HCT116 (cell line): ENCODE measurements at regions not wholly inside any gene's neighbourhood (a gene's known extent, or its start where the extent isn't known, plus 50 kb on each side); places are given as distances from the start of the nearest gene placed in this dataset.
A peak's percentile ranks its signal among the peaks of the same experiment; 100 is the strongest.

Experiments
- ATAC-seq: fragments of 200-7000 bp; cut with Tn5 transposase; 2 replicates; pipeline ENCODE4 v1.9.1; 2020; ENCODE audit warnings: mild to moderate bottlenecking, moderate library complexity
- BruUV-seq: library from RNA; stranded (reverse); fragments of 400-500 nt; replicated peaks from 2 replicates; lab custom pipeline; 2021; lab: Mats Ljungman, UMichigan
- CTCF ChIA-PET: fragments of 300-600 bp; sonication (Branson Sonifier 250); formaldehyde crosslinking; loops from one replicate; lab custom pipeline; 2021; ENCODE audit warnings: antibody characterized with exemption; lab: Charles Lee
- POLR2A ChIA-PET: fragments of 300-600, 350-600 bp; sonication (Branson Sonifier 250); formaldehyde crosslinking; loops from one replicate; lab custom pipeline; 2021; ENCODE audit warnings: antibody characterized with exemption; lab: Charles Lee
- RAD21 ChIA-PET, 2 experiments: fragments of 300-600 bp; sonication (Branson Sonifier 250); formaldehyde crosslinking; loops; one replicate each; lab custom pipeline; 2023; ENCODE audit warnings: low total read pairs in 2 of 2; ENCODE audit not compliant: uncharacterized antibody in 2 of 2, unreplicated experiment in 2 of 2, low non-redundant PET in 1 of 2; lab: Charles Lee
- DNase-seq: peaks from one replicate; pipeline ENCODE4 v3.0.0-alpha.2; 2010; ENCODE audit warnings: low read depth, low spot score
- H2AFZ ChIP-seq: fragments of 200-600 bp; shearing (Covaris generic), sonication (generic); 2 replicates; pipeline ENCODE4 v1.6.1; 2017; ENCODE audit warnings: low read depth, mixed run types, mixed read lengths, antibody characterized with exemption, low read length; ENCODE audit not compliant: poor library complexity, severe bottlenecking
- H3K27ac ChIP-seq: 2 replicates; pipeline ENCODE4 v1.5.1; 2012; ENCODE audit warnings: low read depth, low read length
- H3K27me3 ChIP-seq: fragments of 200-600 bp; sonication (generic); 2 replicates; pipeline ENCODE4 v1.6.1; 2016; ENCODE audit warnings: mixed run types, low read length, mixed read lengths; ENCODE audit not compliant: insufficient read depth
- H3K36me3 ChIP-seq, 2 experiments: fragments of 200-500 bp in 1 of 2; fragments of 200-600 bp in 1 of 2; sonication (Bioruptor generic) in 1 of 2; sonication (generic) in 1 of 2; 2 replicates each; pipeline versions ENCODE4 v1.5.1 to v1.6.1; 2014 to 2016; ENCODE audit warnings: low read length in 2 of 2, inconsistent platforms in 1 of 2, mixed read lengths in 1 of 2, mixed run types in 1 of 2; ENCODE audit not compliant: insufficient read depth in 2 of 2, control insufficient read depth in 1 of 2
- H3K4me1 ChIP-seq, 2 experiments: fragments of 200-600 bp in 1 of 2; sonication (generic) in 1 of 2; 2 replicates each; pipeline versions ENCODE4 v1.5.1 to v1.6.1; 2012 to 2017; ENCODE audit warnings: low read length in 2 of 2, inconsistent platforms in 1 of 2, mild to moderate bottlenecking in 1 of 2, mixed read lengths in 1 of 2, mixed run types in 1 of 2, moderate library complexity in 1 of 2; ENCODE audit not compliant: insufficient read depth in 2 of 2, control insufficient read depth in 1 of 2
- H3K4me2 ChIP-seq: fragments of 200-600 bp; sonication (generic); 2 replicates; pipeline ENCODE4 v1.6.1; 2017; ENCODE audit warnings: mixed run types, low read length, mixed read lengths
- H3K4me3 ChIP-seq, 2 experiments: fragments of 200-600 bp in 1 of 2; sonication (generic) in 1 of 2; replicated peaks in 1 of 2; 2 replicates each; pipeline ENCODE4 v1.5.1; 2011 to 2016; ENCODE audit warnings: low read length in 2 of 2, control low read depth in 1 of 2, low read depth in 1 of 2, mild to moderate bottlenecking in 1 of 2, mixed read lengths in 1 of 2, mixed run types in 1 of 2
- H3K79me2 ChIP-seq: fragments of 200-600 bp; sonication (generic); 2 replicates; pipeline ENCODE4 v1.6.1; 2017; ENCODE audit warnings: mild to moderate bottlenecking, mixed run types, low read length, moderate library complexity, mixed read lengths; ENCODE audit not compliant: insufficient read depth
- H3K9ac ChIP-seq: fragments of 200-600 bp; sonication (generic); 2 replicates; pipeline ENCODE4 v1.6.1; 2016; ENCODE audit warnings: low read length, mixed read lengths
- H3K9me2 ChIP-seq: fragments of 200-600 bp; sonication (generic), shearing (Covaris generic); 2 replicates; pipeline ENCODE4 v1.6.1; 2017; ENCODE audit warnings: mixed run types, mild to moderate bottlenecking, moderate library complexity; ENCODE audit not compliant: insufficient read depth
- H3K9me3 ChIP-seq, 2 experiments: fragments of 200-500 bp in 1 of 2; fragments of 200-600 bp in 1 of 2; sonication (Bioruptor generic) in 1 of 2; sonication (generic) in 1 of 2; 2 replicates each; pipeline ENCODE4 v1.6.1; 2014 to 2017; ENCODE audit warnings: low read length in 2 of 2, mixed read lengths in 2 of 2, inconsistent platforms in 1 of 2, low read depth in 1 of 2, mild to moderate bottlenecking in 1 of 2, mixed run types in 1 of 2, moderate library complexity in 1 of 2; ENCODE audit not compliant: control insufficient read depth in 1 of 2, insufficient read depth in 1 of 2
- H4K20me1 ChIP-seq: fragments of 200-600 bp; sonication (generic), shearing (Covaris generic); 2 replicates; pipeline ENCODE4 v1.6.1; 2017; ENCODE audit warnings: mixed run types, mild to moderate bottlenecking, moderate library complexity; ENCODE audit not compliant: insufficient read depth
- EZH2 ChIP-seq: fragments of 200-600 bp; sonication (generic); IDR thresholded peaks from 2 replicates; pipeline ENCODE4 v1.6.1; 2017; ENCODE audit warnings: antibody characterized with exemption, mixed run types
- RAD21 ChIP-seq: IDR thresholded peaks from 2 replicates; pipeline ENCODE4 v1.6.1; 2012; ENCODE audit warnings: low read depth, mild to moderate bottlenecking
- TCF7L2 ChIP-seq: IDR thresholded peaks from 2 replicates; pipeline ENCODE4 v1.7.0; 2011; ENCODE audit warnings: borderline replicate concordance, inconsistent platforms; ENCODE audit not compliant: insufficient read depth, insufficient read length; ENCODE audit errors: extremely low read depth
- ZFX ChIP-seq: fragments of 450-650 bp; IDR thresholded peaks from 2 replicates; pipeline ENCODE4 v1.6.1; 2017
- intact Hi-C: fragments of 100-400 bp; cut with micrococcal nuclease; formaldehyde crosslinking; loops from 2 replicates; pipeline ENCODE4 v1.10.0; 2022
- TF ChIP-seq, protein P1 (sequence below), 3 experiments: fragments of 200-600 bp in 1 of 3; sonication (generic) in 1 of 3; IDR thresholded peaks in 2 of 3; conservative IDR thresholded peaks in 1 of 3; 2 replicates each; pipeline ENCODE4 v1.5.1; 2012 to 2017; ENCODE audit warnings: low read depth in 2 of 3, low read length in 2 of 3, antibody characterized with exemption in 1 of 3, borderline replicate concordance in 1 of 3, control low read depth in 1 of 3, mild to moderate bottlenecking in 1 of 3, mixed read lengths in 1 of 3, mixed run types in 1 of 3, moderate library complexity in 1 of 3; ENCODE audit not compliant: insufficient read depth in 1 of 3

DNA sequence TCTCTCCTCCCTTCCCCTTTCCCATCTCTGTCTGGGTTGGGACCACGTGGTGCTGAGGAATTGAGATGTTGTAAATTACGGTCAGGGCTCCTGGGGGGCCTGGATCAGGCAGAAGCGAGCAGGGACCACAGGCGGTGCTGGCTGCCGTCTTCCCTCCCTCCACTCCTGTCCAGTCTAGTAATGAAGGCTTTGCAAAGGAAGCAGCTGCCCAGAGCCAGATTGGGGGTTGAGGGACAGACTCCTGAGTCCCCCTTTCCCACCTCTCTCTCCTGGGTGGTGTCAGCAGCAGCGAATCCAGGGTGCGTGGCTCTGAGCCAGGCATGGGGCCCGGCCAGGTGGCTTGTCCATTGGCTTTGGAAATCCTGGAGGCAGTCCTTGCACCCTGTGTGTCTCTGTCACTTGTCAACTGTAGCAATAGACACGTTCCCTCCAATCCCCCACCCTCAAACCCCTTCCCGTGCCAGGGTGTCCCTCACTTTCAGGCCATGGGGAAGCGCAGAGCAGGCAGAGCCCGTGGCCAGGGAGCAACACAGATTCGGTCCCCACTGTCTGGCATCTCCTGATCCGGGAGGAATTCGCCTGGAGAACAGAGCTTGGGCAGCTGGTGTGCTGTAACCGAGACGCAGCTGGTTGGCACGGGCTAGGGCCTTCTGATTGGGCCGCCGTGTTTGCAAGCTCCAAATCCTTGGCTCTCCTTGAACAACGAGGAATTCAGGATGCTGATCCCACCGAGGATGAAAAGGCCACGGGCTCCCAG lies 64.8 kb upstream of the WNT4 start:
- RAD21 ChIA-PET, result no interaction called here
- intact Hi-C loops, result no loop called here
- CTCF ChIA-PET, result no interaction called here

GRCh38 chr1:22208268-22208972 lies 65.5 kb upstream of the WNT4 start:
- Histone ChIP-seq H3K4me2 (no peak overlapping the region), H2AFZ (no peak overlapping the region), H3K79me2 (no peaks in the 10 kb centered on the region), H3K27me3 (peaks cover 15% of the 10 kb centered on the region), H3K9me2 (no peaks in the 10 kb centered on the region), H3K27ac (no peak overlapping the region), H3K9me3 (no peaks in the 10 kb centered on the region), H3K4me3 (no peak overlapping the region), H4K20me1 (no peaks in the 10 kb centered on the region), H3K4me1 (no peaks in the 10 kb centered on the region), H3K36me3 (no peaks in the 10 kb centered on the region), H3K9ac (no peak overlapping the region)
- TF ChIP-seq RAD21 (0 out of 2 replicates have a peak, but pooled peaks have one; percentile 9), ZFX (no peak)
- TF ChIP-seq, protein P1, sequence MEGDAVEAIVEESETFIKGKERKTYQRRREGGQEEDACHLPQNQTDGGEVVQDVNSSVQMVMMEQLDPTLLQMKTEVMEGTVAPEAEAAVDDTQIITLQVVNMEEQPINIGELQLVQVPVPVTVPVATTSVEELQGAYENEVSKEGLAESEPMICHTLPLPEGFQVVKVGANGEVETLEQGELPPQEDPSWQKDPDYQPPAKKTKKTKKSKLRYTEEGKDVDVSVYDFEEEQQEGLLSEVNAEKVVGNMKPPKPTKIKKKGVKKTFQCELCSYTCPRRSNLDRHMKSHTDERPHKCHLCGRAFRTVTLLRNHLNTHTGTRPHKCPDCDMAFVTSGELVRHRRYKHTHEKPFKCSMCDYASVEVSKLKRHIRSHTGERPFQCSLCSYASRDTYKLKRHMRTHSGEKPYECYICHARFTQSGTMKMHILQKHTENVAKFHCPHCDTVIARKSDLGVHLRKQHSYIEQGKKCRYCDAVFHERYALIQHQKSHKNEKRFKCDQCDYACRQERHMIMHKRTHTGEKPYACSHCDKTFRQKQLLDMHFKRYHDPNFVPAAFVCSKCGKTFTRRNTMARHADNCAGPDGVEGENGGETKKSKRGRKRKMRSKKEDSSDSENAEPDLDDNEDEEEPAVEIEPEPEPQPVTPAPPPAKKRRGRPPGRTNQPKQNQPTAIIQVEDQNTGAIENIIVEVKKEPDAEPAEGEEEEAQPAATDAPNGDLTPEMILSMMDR (IDR thresholded peaks at IDR 0.05 in 2 of 3, conservative IDR thresholded peaks at IDR 0.05 in 1 of 3; ENCODE audit: borderline replicate concordance in 1 of 3, insufficient read depth in 1 of 3, low read depth in 2 of 3, low read length in 2 of 3), result peak; percentile 33 to 52 (median 46); a peak in 5 of 6 replicates
- no TSS peak for BruUV-seq
- intact Hi-C loops, result no loop called here
- ChIA-PET POLR2A (no interaction called here), RAD21 (no interaction called here), CTCF (no interaction called here)
- ATAC-seq (peak; percentile 59; the same call in 1 of the 2 replicates), DNase-seq (no peak)

More for the DNA sequence above, 64.8 kb upstream of the WNT4 start:
- no peaks in the 10 kb centered on the region for H3K9me2 ChIP-seq
- TF ChIP-seq TCF7L2 (no peak), EZH2 (no peak)
- peaks cover 15% of the 10 kb centered on the region for H3K27me3 ChIP-seq
- ATAC-seq (no peak; the same call in 1 of the 2 replicates), DNase-seq (no peak)
- no peaks in the 10 kb centered on the region for H3K36me3 ChIP-seq
- H2AFZ ChIP-seq, result no peak overlapping the region
- H3K79me2 ChIP-seq, result no peaks in the 10 kb centered on the region
- no peaks in the 10 kb centered on the region for H3K9me3 ChIP-seq
- H4K20me1 ChIP-seq, result no peaks in the 10 kb centered on the region
- no peaks in the 10 kb centered on the region for H3K4me1 ChIP-seq
- no peak overlapping the region for H3K9ac ChIP-seq
- H3K27ac ChIP-seq, result no peak overlapping the region
- BruUV-seq, result no TSS peak
- POLR2A ChIA-PET, result no interaction called here
- no peak overlapping the region for H3K4me3 ChIP-seq
- H3K4me2 ChIP-seq, result no peak overlapping the region
